ENCODE measurements at regions not wholly inside any gene's neighbourhood (a gene's known extent, or its start where the extent isn't known, plus 50 kb on each side); places are given as distances from the start of the nearest gene placed in this dataset.

DNA sequence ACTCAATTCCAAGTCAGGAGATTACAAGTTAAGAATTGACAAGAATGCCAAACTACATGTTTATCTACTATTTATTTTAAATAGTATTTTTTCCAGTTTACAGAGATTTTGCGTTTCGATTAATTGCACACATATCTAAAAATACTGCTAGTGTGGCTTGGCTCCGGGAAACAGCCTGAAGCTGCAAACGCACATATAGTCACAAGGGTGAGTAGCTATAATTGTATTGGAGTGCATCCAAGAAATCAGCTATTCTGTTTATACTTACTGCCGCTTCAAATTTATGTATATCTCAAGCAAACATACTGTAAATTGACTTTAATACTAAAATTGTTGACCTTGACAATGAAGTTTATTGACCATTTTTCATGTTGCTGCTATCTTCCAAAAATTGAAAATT is 77.0 kb upstream of the PLSCR5 start:
- TF ChIP-seq CTCF (IDR thresholded peaks at IDR 0.05) (no peak), POLR2A (IDR thresholded peaks at IDR 0.05) (no peak), EP300 (IDR thresholded peaks at IDR 0.05) (no peak), POLR2AphosphoS5 (IDR thresholded peaks at IDR 0.05) (no peak)

Data from suprapubic skin (tissue), 4 donors.